CD4-positive, CD25-positive, alpha-beta regulatory T cell (primary cell): ENCODE measurements at regions not wholly inside any gene's neighbourhood (a gene's known extent, or its start where the extent isn't known, plus 50 kb on each side); places are given as distances from the start of the nearest gene placed in this dataset.
"Not testable (repeated sequence)": the region's sequence is repeated elsewhere in the genome, so short reads cannot be mapped to it uniquely, and the experiment has no call there.

ENCODE experiments used
- ATAC-seq, 2 donors: fragments of 150-1000 bp; cut with Tn5 transposase; one replicate each; pipeline ENCODE4 v1.10.0; 2021; ENCODE audit warnings: low read depth in 2 of 2, moderate number of reproducible peaks in 2 of 2, moderate library complexity in 1 of 2
- DNase-seq, 3 donors: peaks; one replicate each; pipeline versions ENCODE4 v3.0.0 to v3.0.0-alpha.2; 2012 to 2022; ENCODE audit warnings: mixed read lengths in 1 of 3
- H3K27ac ChIP-seq: one replicate; pipeline ENCODE4 v1.7.0; 2013; ENCODE audit warnings: mild to moderate bottlenecking, low read length; ENCODE audit not compliant: insufficient read depth, poor library complexity, severe bottlenecking
- H3K27me3 ChIP-seq: one replicate; pipeline ENCODE4 v1.7.0; 2013; ENCODE audit warnings: low read length; ENCODE audit not compliant: control insufficient read depth, insufficient read depth
- H3K36me3 ChIP-seq: one replicate; pipeline ENCODE4 v1.7.0; 2013; ENCODE audit warnings: mild to moderate bottlenecking, low read length, moderate library complexity; ENCODE audit not compliant: control insufficient read depth, insufficient read depth
- H3K4me1 ChIP-seq: 2 replicates; pipeline ENCODE4 v1.7.0; 2013; ENCODE audit warnings: mild to moderate bottlenecking, low read length; ENCODE audit not compliant: insufficient read depth, control insufficient read depth, poor library complexity, severe bottlenecking
- H3K4me3 ChIP-seq: one replicate; pipeline ENCODE4 v1.7.0; 2013; ENCODE audit warnings: low read depth, mild to moderate bottlenecking, low read length, moderate library complexity
- H3K9me3 ChIP-seq, 2 experiments: 1 replicate in 1 of 2; 2 replicates in 1 of 2; pipeline ENCODE4 v1.7.0; 2013; ENCODE audit warnings: low read length in 2 of 2, mild to moderate bottlenecking in 1 of 2, moderate library complexity in 1 of 2; ENCODE audit not compliant: control insufficient read depth in 2 of 2
- H3K27ac Mint-ChIP-seq, 3 donors: one replicate each; pipeline ENCODE4 v1.8.0; 2020 to 2022; ENCODE audit warnings: mild to moderate bottlenecking in 3 of 3, mixed read lengths in 3 of 3, moderate library complexity in 2 of 3
- H3K27me3 Mint-ChIP-seq: one replicate; pipeline ENCODE4 v1.8.0; 2022; ENCODE audit warnings: mild to moderate bottlenecking, mixed read lengths
- H3K36me3 Mint-ChIP-seq: one replicate; pipeline ENCODE4 v1.8.0; 2020; ENCODE audit warnings: mixed read lengths
- H3K4me1 Mint-ChIP-seq, 4 donors: one replicate each; pipeline ENCODE4 v1.8.0; 2020 to 2022; ENCODE audit warnings: mixed read lengths in 4 of 4, mild to moderate bottlenecking in 1 of 4
- H3K4me3 Mint-ChIP-seq, 4 donors: one replicate each; pipeline ENCODE4 v1.8.0; 2020 to 2022; ENCODE audit warnings: mild to moderate bottlenecking in 4 of 4, mixed read lengths in 4 of 4, moderate library complexity in 3 of 4
- H3K9me3 Mint-ChIP-seq, 7 donors: one replicate each; pipeline ENCODE4 v1.8.0; 2020 to 2022; ENCODE audit warnings: mixed read lengths in 7 of 7, mild to moderate bottlenecking in 3 of 7, moderate library complexity in 2 of 7

DNA sequence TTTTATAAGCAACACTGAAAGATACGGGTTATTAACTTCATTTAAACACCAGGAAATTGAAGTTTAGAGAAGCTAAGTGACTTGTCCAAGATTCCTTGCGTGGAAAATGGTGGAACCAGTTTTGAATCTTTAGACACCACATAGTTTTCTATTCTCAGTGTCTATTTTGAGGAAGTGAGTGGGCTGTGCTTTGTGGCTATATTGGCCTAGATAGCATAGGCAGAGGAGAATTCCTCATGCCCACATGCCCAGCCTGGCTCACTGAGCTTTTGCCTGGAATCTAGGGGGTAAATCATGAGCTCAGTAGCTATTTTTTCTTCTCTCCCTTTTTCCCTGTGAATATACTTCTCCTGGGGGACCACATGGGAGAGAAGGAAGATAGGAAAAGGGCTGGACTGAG lies 431.3 kb downstream of the HS3ST3B1 start:
- no peaks in the 10 kb centered on the region for H3K4me1 Mint-ChIP-seq
- H3K27me3 ChIP-seq, result no peaks in the 10 kb centered on the region
- H3K4me3 Mint-ChIP-seq, result no peak overlapping the region
- no peaks in the 10 kb centered on the region for H3K4me1 ChIP-seq
- H3K27me3 Mint-ChIP-seq, result peaks cover 24% of the 10 kb centered on the region
- no peak overlapping the region for H3K27ac ChIP-seq
- H3K9me3 Mint-ChIP-seq, result no peaks in the 10 kb centered on the region
- ATAC-seq, result no peak
- H3K4me3 ChIP-seq, result no peak overlapping the region
- no peak overlapping the region for H3K27ac Mint-ChIP-seq
- H3K9me3 ChIP-seq, result no peaks in the 10 kb centered on the region
- DNase-seq, result no peak
- no peaks in the 10 kb centered on the region for H3K36me3 ChIP-seq
- H3K36me3 Mint-ChIP-seq, result no peaks in the 10 kb centered on the region

DNA sequence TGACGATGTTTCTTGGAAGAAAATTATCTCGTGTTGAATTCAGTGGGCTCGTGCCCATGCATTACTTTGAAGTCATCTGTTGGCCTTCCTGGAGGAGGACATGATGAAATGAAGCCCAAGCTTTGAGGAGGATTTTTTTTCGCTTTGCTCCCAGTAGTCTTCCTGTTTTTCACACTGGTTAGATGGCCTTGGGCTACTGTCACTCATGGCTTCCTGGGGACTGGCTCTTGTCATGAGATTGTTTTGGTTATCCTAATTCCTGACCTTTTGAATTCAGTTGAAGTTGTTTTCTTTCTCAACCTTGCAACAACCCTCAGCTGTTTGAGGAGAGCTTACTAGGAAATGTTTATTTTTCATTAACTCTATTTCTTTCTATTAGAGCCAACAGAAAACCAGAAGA lies 430.7 kb downstream of the HS3ST3B1 start:
- H3K9me3 ChIP-seq, result no peaks in the 10 kb centered on the region
- no peaks in the 10 kb centered on the region for H3K36me3 ChIP-seq
- H3K4me3 Mint-ChIP-seq, result no peak overlapping the region
- H3K27me3 ChIP-seq, result no peaks in the 10 kb centered on the region
- no peak overlapping the region for H3K4me3 ChIP-seq
- H3K27ac ChIP-seq, result no peak overlapping the region
- no peaks in the 10 kb centered on the region for H3K9me3 Mint-ChIP-seq
- H3K4me1 ChIP-seq, result no peaks in the 10 kb centered on the region
- ATAC-seq (no peak), DNase-seq (no peak)
- H3K27ac Mint-ChIP-seq, result no peak overlapping the region
- H3K27me3 Mint-ChIP-seq, result peaks cover 19% of the 10 kb centered on the region
- H3K36me3 Mint-ChIP-seq, result no peaks in the 10 kb centered on the region
- no peaks in the 10 kb centered on the region for H3K4me1 Mint-ChIP-seq

DNA sequence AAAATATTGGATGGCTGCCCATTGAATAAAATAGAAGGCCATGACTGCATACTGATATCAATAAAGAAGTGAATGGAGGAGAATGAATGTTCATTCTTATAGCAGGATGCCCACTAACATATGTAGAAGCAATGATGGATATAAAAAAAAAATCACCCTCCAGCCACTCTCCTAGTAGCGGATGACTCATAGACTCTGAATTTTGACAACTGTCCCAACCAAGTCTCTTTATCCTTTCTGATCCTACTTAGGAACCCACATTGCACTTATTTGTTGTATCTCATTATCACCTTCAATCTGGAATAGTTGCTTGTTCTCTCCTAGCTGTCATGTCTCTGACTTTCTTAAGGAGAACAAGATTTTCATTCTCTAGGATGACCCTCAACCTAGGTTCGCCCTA lies 429.9 kb downstream of the HS3ST3B1 start:
- H3K27ac ChIP-seq, result no peak overlapping the region
- H3K9me3 ChIP-seq, result no peaks in the 10 kb centered on the region
- no peak for DNase-seq
- no peaks in the 10 kb centered on the region for H3K36me3 Mint-ChIP-seq
- H3K27ac Mint-ChIP-seq, result no peak overlapping the region
- no peaks in the 10 kb centered on the region for H3K4me1 ChIP-seq
- no peaks in the 10 kb centered on the region for H3K9me3 Mint-ChIP-seq
- ATAC-seq, result no peak
- H3K27me3 Mint-ChIP-seq, result peaks cover 19% of the 10 kb centered on the region
- H3K27me3 ChIP-seq, result no peaks in the 10 kb centered on the region
- H3K4me3 ChIP-seq, result no peak overlapping the region
- H3K4me1 Mint-ChIP-seq, result no peaks in the 10 kb centered on the region
- no peak overlapping the region for H3K4me3 Mint-ChIP-seq
- no peaks in the 10 kb centered on the region for H3K36me3 ChIP-seq

DNA sequence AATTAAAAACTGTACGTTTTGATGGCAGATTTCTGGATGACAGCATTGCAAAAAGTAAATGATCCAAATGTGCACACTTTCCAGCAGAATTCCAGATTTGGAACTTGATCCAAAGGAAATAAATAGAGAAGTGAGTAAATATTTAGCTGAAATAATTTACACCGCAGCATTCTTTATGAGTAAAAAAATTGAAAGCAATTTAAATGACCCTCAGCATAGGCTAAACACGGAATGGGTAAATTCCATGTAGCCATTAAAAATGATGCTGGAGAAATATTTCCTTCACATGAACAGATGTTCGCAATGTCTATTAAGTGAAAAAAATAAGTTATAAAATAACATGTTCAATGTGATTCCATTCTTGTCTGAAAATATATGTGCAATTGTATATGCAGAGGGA lies 424.8 kb downstream of the HS3ST3B1 start:
- no peaks in the 10 kb centered on the region for H3K4me1 ChIP-seq
- peaks cover 13% of the 10 kb centered on the region for H3K27me3 Mint-ChIP-seq
- no peaks in the 10 kb centered on the region for H3K36me3 Mint-ChIP-seq
- no peaks in the 10 kb centered on the region for H3K4me1 Mint-ChIP-seq
- peaks cover 0 to 7% (median 2%) of the 10 kb centered on the region in 7 donors for H3K9me3 Mint-ChIP-seq
- no peak overlapping the region for H3K4me3 ChIP-seq
- H3K9me3 ChIP-seq, result no peaks in the 10 kb centered on the region
- H3K27ac Mint-ChIP-seq, result no peak overlapping the region
- ATAC-seq, result no peak
- H3K4me3 Mint-ChIP-seq, result no peak overlapping the region
- DNase-seq, result no peak
- no peaks in the 10 kb centered on the region for H3K27me3 ChIP-seq
- H3K27ac ChIP-seq, result no peak overlapping the region
- no peaks in the 10 kb centered on the region for H3K36me3 ChIP-seq

DNA sequence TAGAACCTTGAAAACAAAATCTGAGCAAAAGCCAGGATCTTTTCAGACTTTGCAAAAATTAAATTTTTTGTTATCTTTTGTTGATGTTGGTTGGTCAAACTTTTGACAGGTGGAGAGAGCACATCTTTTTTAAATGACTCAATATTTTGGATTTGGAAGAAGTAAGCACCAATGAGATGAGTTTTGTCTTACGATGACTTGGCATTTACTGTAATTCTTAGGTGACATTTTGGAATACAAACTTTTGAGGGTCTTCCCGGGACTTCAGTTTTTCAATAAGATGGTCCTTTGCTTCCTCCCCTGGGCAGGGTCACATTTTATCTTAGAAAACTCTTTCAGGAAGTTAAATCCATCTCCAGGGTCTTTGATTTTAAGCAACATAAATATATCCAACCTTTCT lies 423.9 kb downstream of the HS3ST3B1 start:
- Mint-ChIP-seq H3K36me3 (no peaks in the 10 kb centered on the region), H3K4me1 (no peaks in the 10 kb centered on the region), H3K27me3 (peaks cover 13% of the 10 kb centered on the region), H3K27ac (no peak overlapping the region), H3K4me3 (no peak overlapping the region), H3K9me3 (peaks cover 0 to 8% (median 2%) of the 10 kb centered on the region in 7 donors)
- Histone ChIP-seq H3K4me1 (no peaks in the 10 kb centered on the region), H3K27ac (no peak overlapping the region), H3K9me3 (no peaks in the 10 kb centered on the region), H3K27me3 (no peaks in the 10 kb centered on the region), H3K4me3 (no peak overlapping the region), H3K36me3 (no peaks in the 10 kb centered on the region)
- no peak for ATAC-seq
- DNase-seq, result no peak

DNA sequence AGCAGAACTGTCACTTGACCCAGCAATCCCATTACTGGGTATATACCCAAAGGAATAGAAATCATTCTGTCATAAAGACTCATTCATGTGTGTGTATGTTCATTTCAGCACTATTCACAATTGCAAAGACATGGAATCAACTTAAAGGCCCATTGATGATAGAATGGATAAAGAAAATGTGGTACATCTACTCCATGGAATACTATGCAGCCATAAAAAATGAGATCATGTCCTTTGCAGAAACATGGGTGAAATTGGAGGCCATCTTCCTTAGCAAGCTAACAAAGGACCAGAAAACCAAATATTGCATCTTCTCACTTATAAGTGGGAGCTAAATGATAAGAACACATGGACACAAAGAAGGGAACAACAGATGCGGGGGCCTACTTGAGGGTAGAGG lies 422.5 kb downstream of the HS3ST3B1 start:
- H3K9me3 ChIP-seq, H3K27ac ChIP-seq, H3K36me3 ChIP-seq, H3K27me3 ChIP-seq, H3K4me1 Mint-ChIP-seq, H3K4me1 ChIP-seq, H3K9me3 Mint-ChIP-seq, DNase-seq, H3K4me3 Mint-ChIP-seq, ATAC-seq, H3K4me3 ChIP-seq, H3K27me3 Mint-ChIP-seq, H3K36me3 Mint-ChIP-seq, H3K27ac Mint-ChIP-seq: not testable (repeated sequence)

DNA sequence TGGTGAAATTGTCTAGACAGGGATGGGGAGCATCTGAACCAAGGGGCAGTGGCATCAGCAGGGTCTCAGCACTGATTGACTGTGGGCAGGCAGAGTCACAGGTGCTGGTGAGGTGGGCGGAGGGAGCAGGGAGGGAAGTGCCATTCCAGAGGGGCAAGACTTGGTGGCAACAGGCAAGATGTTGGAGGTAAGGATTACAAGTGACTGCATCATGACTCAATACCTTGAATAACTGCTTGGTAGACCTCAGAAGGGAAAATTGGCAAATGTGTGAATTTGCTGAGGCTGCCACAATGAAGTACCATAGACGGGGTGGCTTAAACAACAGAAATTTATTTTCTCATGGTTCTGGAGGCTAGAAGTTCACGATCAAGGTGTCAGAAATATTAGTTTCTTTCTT lies 419.1 kb downstream of the HS3ST3B1 start:
- no peak overlapping the region for H3K27ac Mint-ChIP-seq
- no peak overlapping the region for H3K27ac ChIP-seq
- no peaks in the 10 kb centered on the region for H3K36me3 Mint-ChIP-seq
- no peaks in the 10 kb centered on the region for H3K27me3 Mint-ChIP-seq
- H3K4me3 ChIP-seq, result no peak overlapping the region
- no peaks in the 10 kb centered on the region for H3K36me3 ChIP-seq
- ATAC-seq (no peak), DNase-seq (no peak)
- H3K4me1 Mint-ChIP-seq, result no peaks in the 10 kb centered on the region
- no peak overlapping the region for H3K4me3 Mint-ChIP-seq
- no peaks in the 10 kb centered on the region for H3K9me3 ChIP-seq
- no peaks in the 10 kb centered on the region for H3K4me1 ChIP-seq
- peaks cover 9% of the 10 kb centered on the region for H3K27me3 ChIP-seq
- H3K9me3 Mint-ChIP-seq, result peaks cover 0 to 8% (median 2%) of the 10 kb centered on the region in 7 donors

DNA sequence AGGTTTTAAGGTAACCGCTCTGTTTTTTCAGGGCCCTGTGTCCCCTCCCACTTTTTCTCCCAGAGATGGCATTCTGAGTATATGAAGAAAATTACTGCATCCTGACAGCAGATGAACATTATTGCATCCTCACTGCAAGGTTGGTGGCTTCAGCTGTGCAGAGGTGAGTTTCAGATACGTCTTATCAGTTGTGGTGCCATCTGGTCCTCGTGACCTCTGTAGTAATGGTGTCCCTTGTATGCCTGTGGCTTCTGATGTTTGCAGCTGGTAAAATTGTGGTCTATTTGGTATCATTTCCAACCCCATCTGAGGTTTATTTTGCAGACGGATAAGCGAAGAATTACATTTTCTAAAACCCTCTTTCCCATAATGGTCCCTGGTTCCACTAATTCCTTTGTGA lies 417.0 kb downstream of the HS3ST3B1 start:
- Mint-ChIP-seq H3K4me1 (no peaks in the 10 kb centered on the region), H3K9me3 (peaks cover 0 to 3% (median 0%) of the 10 kb centered on the region in 7 donors), H3K27ac (no peak overlapping the region), H3K36me3 (no peaks in the 10 kb centered on the region), H3K27me3 (no peaks in the 10 kb centered on the region), H3K4me3 (no peak overlapping the region)
- no peak overlapping the region for H3K27ac ChIP-seq
- DNase-seq, result no peak
- no peaks in the 10 kb centered on the region for H3K4me1 ChIP-seq
- H3K4me3 ChIP-seq, result no peak overlapping the region
- no peaks in the 10 kb centered on the region for H3K36me3 ChIP-seq
- H3K9me3 ChIP-seq, result no peaks in the 10 kb centered on the region
- peaks cover 15% of the 10 kb centered on the region for H3K27me3 ChIP-seq
- ATAC-seq, result no peak
